GM18870 (cell line): ENCODE measurements at regions not wholly inside any gene's neighbourhood (a gene's known extent, or its start where the extent isn't known, plus 50 kb on each side); places are given as distances from the start of the nearest gene placed in this dataset.
"Not testable (repeated sequence)": the region's sequence is repeated elsewhere in the genome, so short reads cannot be mapped to it uniquely, and the experiment has no call there.

ENCODE experiments used
- ATAC-seq: cut with Tn5 transposase; IDR thresholded peaks from one replicate; pipeline ENCODE4 v1.9.1; 2021; ENCODE audit warnings: moderate library complexity; ENCODE audit not compliant: unreplicated experiment

- no peak for ATAC-seq
These were observed 319.8 kb downstream of the HINT1 start for GRCh38 chr5:130845049-130845765.

DNA sequence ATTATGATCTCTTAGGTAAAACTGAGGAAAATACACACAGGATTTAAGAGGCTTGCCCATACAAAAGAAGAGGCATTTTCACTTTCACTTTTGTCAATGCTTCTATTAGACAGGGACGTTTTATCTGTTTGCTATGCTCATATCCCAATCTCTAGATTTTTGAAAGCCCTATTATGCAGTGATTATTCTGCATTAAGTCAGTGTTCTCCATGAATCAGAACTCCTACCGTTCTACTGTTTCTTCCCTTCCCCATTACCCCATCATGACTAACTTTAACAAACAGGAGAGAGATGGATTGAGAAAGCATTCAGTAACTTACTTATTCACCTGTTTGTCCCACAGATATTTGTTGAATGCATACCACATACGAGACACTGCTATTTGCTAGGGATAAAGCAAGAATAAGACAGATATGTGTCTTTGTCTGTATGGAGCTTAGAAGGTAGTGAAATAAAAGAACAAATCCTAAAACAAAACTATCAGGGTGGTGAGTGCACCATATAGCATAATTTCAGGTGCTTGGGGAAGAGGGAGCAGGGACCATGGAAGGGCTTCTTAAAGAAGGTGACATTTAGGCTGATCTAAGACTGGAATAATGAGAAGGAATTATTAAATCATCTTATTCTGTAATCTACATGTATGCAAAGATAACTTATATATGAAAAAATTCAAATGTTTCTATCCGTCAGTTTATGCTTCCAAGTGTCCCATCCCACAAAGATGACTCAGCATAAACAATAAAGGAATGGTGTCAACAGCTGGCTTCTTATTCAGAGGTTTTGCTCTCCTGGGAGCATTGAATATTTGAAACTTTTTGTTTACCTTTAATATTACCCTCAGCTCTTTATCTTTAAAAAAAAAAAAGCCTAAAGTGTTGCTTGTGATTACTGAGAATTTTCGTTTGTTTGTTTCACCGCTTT is 328.1 kb downstream of the HINT1 start:
- ATAC-seq: peak; percentile 79

GRCh38 chr5:130817598-130818384 is 347.3 kb downstream of the HINT1 start:
- ATAC-seq: not testable (repeated sequence)

GRCh38 chr5:130815246-130815645 is 349.8 kb downstream of the HINT1 start:
- ATAC-seq: no peak

GRCh38 chr5:130808691-130809090 is 356.4 kb downstream of the HINT1 start:
- ATAC-seq: no peak

GRCh38 chr5:130805648-130806047 is 359.4 kb downstream of the HINT1 start:
- ATAC-seq: no peak

- no peak for ATAC-seq
These were observed 360.0 kb downstream of the HINT1 start for GRCh38 chr5:130805036-130805435.

- ATAC-seq: no peak
These were observed 363.1 kb downstream of the HINT1 start for GRCh38 chr5:130801963-130802362.

- ATAC-seq: no peak
These were observed 366.0 kb downstream of the HINT1 start for GRCh38 chr5:130799015-130799414.

DNA sequence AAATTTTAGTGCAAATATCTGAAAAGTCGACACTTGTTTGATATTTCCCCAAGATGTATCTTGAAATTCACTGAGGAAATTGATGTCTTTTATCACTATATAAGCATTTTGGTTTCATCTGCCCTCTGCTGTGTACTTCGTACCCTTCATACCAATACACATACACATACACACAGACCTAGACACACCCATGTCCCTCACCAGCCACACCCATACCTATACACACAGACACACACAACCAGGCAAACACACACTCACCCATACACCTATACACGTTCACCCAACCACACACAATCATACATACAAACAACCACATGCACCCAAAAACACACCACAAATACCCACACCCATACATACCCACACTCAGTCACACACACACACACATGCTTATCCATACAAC is 367.8 kb downstream of the HINT1 start:
- ATAC-seq: no peak

- no peak for ATAC-seq
These were observed 368.2 kb downstream of the HINT1 start for GRCh38 chr5:130796902-130797301.

GRCh38 chr5:130796032-130796431 is 369.0 kb downstream of the HINT1 start:
- no peak for ATAC-seq

DNA sequence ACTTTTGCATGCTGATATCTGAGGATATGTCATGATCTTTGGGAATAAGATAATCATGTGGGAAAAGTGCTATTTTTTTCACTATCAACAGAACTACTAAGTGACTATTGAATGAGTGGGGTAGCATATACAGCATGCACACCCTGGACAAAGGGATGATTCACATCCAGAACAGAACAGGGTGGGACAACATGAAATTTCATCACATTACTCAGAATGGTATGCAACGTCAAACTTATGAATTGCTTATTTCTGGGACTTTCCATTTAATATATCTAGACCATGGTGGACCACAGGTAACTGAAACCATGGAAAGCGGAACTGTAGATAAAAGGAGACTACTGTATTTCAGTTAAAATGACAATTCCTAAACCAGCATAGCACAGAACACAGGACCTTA is 370.0 kb downstream of the HINT1 start:
- ATAC-seq: no peak

GRCh38 chr5:130777794-130778193 is 387.3 kb downstream of the HINT1 start:
- ATAC-seq: no peak

DNA sequence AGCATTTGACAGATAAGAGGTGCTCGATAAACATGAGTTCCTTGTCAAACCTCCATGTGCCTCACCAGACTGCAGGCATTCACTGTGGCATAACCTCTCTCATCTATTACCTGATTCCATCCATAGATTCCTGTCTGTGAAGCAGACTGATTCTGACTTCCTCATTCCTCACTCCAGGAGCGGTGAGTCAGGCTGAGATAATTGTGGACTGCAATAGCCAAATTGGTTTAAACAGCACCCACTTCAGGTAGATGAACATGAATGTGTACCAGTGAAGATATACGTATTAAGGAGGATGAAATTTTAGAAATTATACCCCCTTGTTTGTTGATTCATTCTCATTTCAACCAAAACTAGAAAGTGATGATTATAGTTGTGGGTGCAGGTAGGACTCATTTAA is 391.2 kb downstream of the HINT1 start:
- ATAC-seq: no peak

- no peak for ATAC-seq
These were observed 403.0 kb downstream of the HINT1 start for GRCh38 chr5:130762031-130762430.

DNA sequence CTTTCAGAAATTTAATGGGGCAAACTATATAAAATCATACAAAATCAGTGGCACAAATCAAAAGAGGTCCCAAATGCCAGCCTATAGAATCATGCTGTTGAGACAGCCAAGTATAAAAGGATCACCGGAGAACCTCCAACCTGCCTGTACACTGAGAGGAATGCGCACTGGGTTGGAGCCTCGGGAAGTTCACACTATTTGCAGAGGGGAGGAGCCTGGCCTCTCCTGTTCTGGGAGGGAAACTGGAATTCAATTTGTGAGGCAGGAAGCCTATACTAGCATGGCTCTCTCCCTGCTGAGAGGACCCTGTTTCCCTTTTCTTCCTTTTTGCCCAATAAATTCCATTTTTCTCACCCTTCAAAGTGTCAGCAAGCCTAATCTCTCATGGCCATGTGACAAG is 406.0 kb downstream of the HINT1 start:
- ATAC-seq: no peak

GRCh38 chr5:130747556-130747955 is 417.5 kb downstream of the HINT1 start:
- ATAC-seq: no peak

GRCh38 chr5:130746641-130747040 is 418.4 kb downstream of the HINT1 start:
- not testable (repeated sequence) for ATAC-seq

GRCh38 chr5:130743092-130743491 is 422.0 kb downstream of the HINT1 start:
- no peak for ATAC-seq

DNA sequence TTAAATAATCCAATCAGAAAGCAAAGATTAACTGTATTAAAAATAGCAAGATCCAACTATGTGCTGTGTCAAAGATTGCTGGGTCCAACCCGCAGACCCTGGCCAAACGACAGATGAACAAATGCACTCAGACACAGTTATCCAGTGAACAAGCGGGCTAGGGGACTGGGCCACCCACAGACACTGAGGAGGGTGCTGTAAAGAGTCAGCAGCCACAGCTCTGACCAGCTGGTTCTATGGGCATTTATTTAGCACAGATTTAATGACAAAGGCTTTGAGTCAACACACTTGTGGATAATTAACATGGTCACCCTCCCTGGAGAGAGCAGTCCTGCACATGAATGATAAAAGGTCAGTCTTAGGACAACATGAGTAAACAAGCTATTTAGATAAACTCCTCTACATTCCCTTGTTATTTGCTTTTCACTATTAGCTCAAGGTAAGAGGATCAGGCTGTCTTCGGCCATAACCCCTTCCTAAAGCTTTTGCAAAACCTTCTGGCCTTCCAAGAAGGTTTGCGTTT is 424.9 kb downstream of the HINT1 start:
- no peak for ATAC-seq
